ENCODE measurements at regions not wholly inside any gene's neighbourhood (a gene's known extent, or its start where the extent isn't known, plus 50 kb on each side); places are given as distances from the start of the nearest gene placed in this dataset.

GRCh38 chr9:18014556-18014955 lies 435.7 kb downstream of the SH3GL2 start:
- DNase-seq: no peak
- Histone ChIP-seq H3K27me3 (ENCODE audit: control insufficient read depth in 3 of 3, insufficient read depth in 3 of 3, low read length in 3 of 3) (no peaks in the 10 kb centered on the region), H3K4me1 (ENCODE audit: control insufficient read depth in 3 of 3, insufficient read depth in 2 of 3, low read depth in 1 of 3, low read length in 2 of 3) (no peaks in the 10 kb centered on the region), H3K4me3 (ENCODE audit: low read depth in 1 of 3, low read length in 3 of 3) (no peak overlapping the region), H3K27ac (ENCODE audit: low read depth in 1 of 3, low read length in 2 of 3) (no peak overlapping the region), H3K9me3 (ENCODE audit: control insufficient read depth in 2 of 2, insufficient read depth in 1 of 2, low read depth in 1 of 2, low read length in 1 of 2) (peaks cover 0 to 5% of the 10 kb centered on the region in 2 donors), H3K36me3 (ENCODE audit: control insufficient read depth in 3 of 3, insufficient read depth in 2 of 3, low read depth in 1 of 3, low read length in 3 of 3) (no peaks in the 10 kb centered on the region)
- 75 to 95% (median 81%) methylated on average over 3 of the region's 3 CpGs for WGBS, 3 donors
- no peak for FAIRE-seq

- 86 to 100% (median 100%) methylated on average over 1 of the region's 1 CpG for WGBS, 3 donors
- H3K27me3 ChIP-seq (ENCODE audit: control insufficient read depth in 3 of 3, insufficient read depth in 3 of 3, low read length in 3 of 3): no peaks in the 10 kb centered on the region
- no peaks in the 10 kb centered on the region for H3K36me3 ChIP-seq (ENCODE audit: control insufficient read depth in 3 of 3, insufficient read depth in 2 of 3, low read depth in 1 of 3, low read length in 3 of 3)
- FAIRE-seq (no peak), DNase-seq (no peak)
- no peak overlapping the region for H3K27ac ChIP-seq (ENCODE audit: low read depth in 1 of 3, low read length in 2 of 3)
- H3K4me3 ChIP-seq (ENCODE audit: low read depth in 1 of 3, low read length in 3 of 3): no peak overlapping the region
- H3K9me3 ChIP-seq (ENCODE audit: control insufficient read depth in 2 of 2, insufficient read depth in 1 of 2, low read depth in 1 of 2, low read length in 1 of 2): peaks cover 0 to 5% of the 10 kb centered on the region in 2 donors
- no peaks in the 10 kb centered on the region for H3K4me1 ChIP-seq (ENCODE audit: control insufficient read depth in 3 of 3, insufficient read depth in 2 of 3, low read depth in 1 of 3, low read length in 2 of 3)
Observed at GRCh38 chr9:18015116-18015515, 436.2 kb downstream of the SH3GL2 start.

DNA sequence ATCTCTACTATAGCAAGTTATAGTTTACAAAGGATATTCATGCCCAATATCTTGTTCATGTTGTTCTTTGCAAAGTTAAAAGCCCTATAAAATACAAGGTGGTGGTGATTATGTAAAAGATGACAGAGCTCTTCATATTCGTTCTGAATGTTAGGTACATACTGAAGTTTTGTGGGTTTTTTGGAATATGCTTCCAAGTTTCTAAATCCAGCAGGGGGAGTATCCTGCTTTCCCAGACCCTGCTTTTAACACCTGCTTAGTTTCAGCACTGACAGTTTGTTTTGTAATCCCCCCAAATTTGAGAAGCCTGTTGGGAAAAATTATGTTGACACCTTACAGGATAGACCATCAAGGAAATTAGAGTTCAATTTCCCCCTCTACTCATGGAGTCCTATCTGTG lies 438.3 kb downstream of the SH3GL2 start:
- 55 to 73% (median 62%) methylated on average over 1 of the region's 1 CpG for WGBS, 3 donors
- FAIRE-seq (no peak), DNase-seq (no peak)
- Histone ChIP-seq H3K9me3 (ENCODE audit: control insufficient read depth in 2 of 2, insufficient read depth in 1 of 2, low read depth in 1 of 2, low read length in 1 of 2) (peaks cover 0 to 5% of the 10 kb centered on the region in 2 donors), H3K27me3 (ENCODE audit: control insufficient read depth in 3 of 3, insufficient read depth in 3 of 3, low read length in 3 of 3) (no peaks in the 10 kb centered on the region), H3K4me3 (ENCODE audit: low read depth in 1 of 3, low read length in 3 of 3) (no peak overlapping the region), H3K4me1 (ENCODE audit: control insufficient read depth in 3 of 3, insufficient read depth in 2 of 3, low read depth in 1 of 3, low read length in 2 of 3) (no peaks in the 10 kb centered on the region), H3K27ac (ENCODE audit: low read depth in 1 of 3, low read length in 2 of 3) (no peak overlapping the region), H3K36me3 (ENCODE audit: control insufficient read depth in 3 of 3, insufficient read depth in 2 of 3, low read depth in 1 of 3, low read length in 3 of 3) (no peaks in the 10 kb centered on the region)

DNA sequence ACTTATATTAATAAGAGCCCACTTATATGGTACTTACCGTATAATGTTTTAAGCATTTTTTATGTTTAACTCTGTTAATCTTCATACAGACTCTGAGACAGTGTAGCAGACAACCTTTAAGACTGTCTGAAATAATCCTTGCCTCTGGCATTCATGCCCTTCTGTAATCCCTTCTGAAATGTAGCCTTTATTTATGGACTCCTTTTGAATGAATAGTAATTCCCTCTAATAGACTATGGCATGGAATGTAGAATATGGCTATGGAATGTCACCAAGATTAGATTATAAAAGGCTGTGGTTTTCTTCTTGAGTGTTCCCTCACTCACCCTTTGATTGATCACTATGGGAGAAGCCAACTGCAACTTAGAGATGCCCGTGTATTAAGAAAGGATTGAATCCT lies 439.4 kb downstream of the SH3GL2 start:
- Histone ChIP-seq H3K27me3 (ENCODE audit: control insufficient read depth in 3 of 3, insufficient read depth in 3 of 3, low read length in 3 of 3) (no peaks in the 10 kb centered on the region), H3K36me3 (ENCODE audit: control insufficient read depth in 3 of 3, insufficient read depth in 2 of 3, low read depth in 1 of 3, low read length in 3 of 3) (no peaks in the 10 kb centered on the region), H3K9me3 (ENCODE audit: control insufficient read depth in 2 of 2, insufficient read depth in 1 of 2, low read depth in 1 of 2, low read length in 1 of 2) (peaks cover 0 to 5% of the 10 kb centered on the region in 2 donors), H3K4me1 (ENCODE audit: control insufficient read depth in 3 of 3, insufficient read depth in 2 of 3, low read depth in 1 of 3, low read length in 2 of 3) (no peaks in the 10 kb centered on the region), H3K27ac (ENCODE audit: low read depth in 1 of 3, low read length in 2 of 3) (no peak overlapping the region), H3K4me3 (ENCODE audit: low read depth in 1 of 3, low read length in 3 of 3) (no peak overlapping the region)
- 53 to 61% (median 59%) methylated on average over 2 of the region's 2 CpGs for WGBS, 3 donors
- no peak for DNase-seq
- no peak for FAIRE-seq

- Histone ChIP-seq H3K4me3 (ENCODE audit: low read depth in 1 of 3, low read length in 3 of 3) (no peak overlapping the region), H3K36me3 (ENCODE audit: control insufficient read depth in 3 of 3, insufficient read depth in 2 of 3, low read depth in 1 of 3, low read length in 3 of 3) (no peaks in the 10 kb centered on the region), H3K9me3 (ENCODE audit: control insufficient read depth in 2 of 2, insufficient read depth in 1 of 2, low read depth in 1 of 2, low read length in 1 of 2) (peaks cover 0 to 5% of the 10 kb centered on the region in 2 donors), H3K27ac (ENCODE audit: low read depth in 1 of 3, low read length in 2 of 3) (no peak overlapping the region), H3K4me1 (ENCODE audit: control insufficient read depth in 3 of 3, insufficient read depth in 2 of 3, low read depth in 1 of 3, low read length in 2 of 3) (no peaks in the 10 kb centered on the region), H3K27me3 (ENCODE audit: control insufficient read depth in 3 of 3, insufficient read depth in 3 of 3, low read length in 3 of 3) (no peaks in the 10 kb centered on the region)
- DNase-seq (peak in 1 of 2 donors; percentile 34), FAIRE-seq (no peak)
- 16 to 54% (median 33%) methylated on average over 2 of the region's 2 CpGs for WGBS, 3 donors
Observed at GRCh38 chr9:18018661-18019060, 439.8 kb downstream of the SH3GL2 start.

GRCh38 chr9:18020121-18020745 lies 441.4 kb downstream of the SH3GL2 start:
- H3K27me3 ChIP-seq (ENCODE audit: control insufficient read depth in 3 of 3, insufficient read depth in 3 of 3, low read length in 3 of 3): no peaks in the 10 kb centered on the region
- no peaks in the 10 kb centered on the region for H3K4me1 ChIP-seq (ENCODE audit: control insufficient read depth in 3 of 3, insufficient read depth in 2 of 3, low read depth in 1 of 3, low read length in 2 of 3)
- no peak for DNase-seq
- 72 to 83% (median 78%) methylated on average over 6 of the region's 6 CpGs for WGBS, 3 donors
- H3K36me3 ChIP-seq (ENCODE audit: control insufficient read depth in 3 of 3, insufficient read depth in 2 of 3, low read depth in 1 of 3, low read length in 3 of 3): no peaks in the 10 kb centered on the region
- no peak overlapping the region for H3K4me3 ChIP-seq (ENCODE audit: low read depth in 1 of 3, low read length in 3 of 3)
- FAIRE-seq: no peak
- H3K27ac ChIP-seq (ENCODE audit: low read depth in 1 of 3, low read length in 2 of 3): no peak overlapping the region
- H3K9me3 ChIP-seq (ENCODE audit: control insufficient read depth in 2 of 2, insufficient read depth in 1 of 2, low read depth in 1 of 2, low read length in 1 of 2): peaks cover 0 to 5% of the 10 kb centered on the region in 2 donors

DNA sequence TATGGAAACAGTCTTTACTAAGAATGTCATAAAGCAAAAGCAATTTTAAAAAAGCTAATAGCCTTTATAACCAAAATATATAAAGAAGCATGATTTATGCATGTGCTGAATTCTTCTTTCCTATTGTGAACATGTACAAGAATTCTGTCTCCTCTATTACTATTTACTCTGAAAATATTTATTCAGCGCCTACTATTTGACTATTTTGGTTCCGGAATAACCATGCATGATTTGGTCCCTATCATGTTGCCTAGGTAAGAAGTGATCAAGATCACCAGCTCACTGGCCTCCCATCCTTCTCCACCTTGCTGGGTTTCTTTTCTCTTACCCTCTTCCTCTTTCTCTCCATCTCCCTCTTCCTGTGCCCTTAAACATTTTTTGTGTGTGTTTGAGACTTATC lies 443.8 kb downstream of the SH3GL2 start:
- H3K27ac ChIP-seq (ENCODE audit: low read depth in 1 of 3, low read length in 2 of 3): no peak overlapping the region
- no peak overlapping the region for H3K4me3 ChIP-seq (ENCODE audit: low read depth in 1 of 3, low read length in 3 of 3)
- no peaks in the 10 kb centered on the region for H3K27me3 ChIP-seq (ENCODE audit: control insufficient read depth in 3 of 3, insufficient read depth in 3 of 3, low read length in 3 of 3)
- FAIRE-seq (no peak), DNase-seq (no peak)
- H3K4me1 ChIP-seq (ENCODE audit: control insufficient read depth in 3 of 3, insufficient read depth in 2 of 3, low read depth in 1 of 3, low read length in 2 of 3): no peaks in the 10 kb centered on the region
- WGBS, 3 donors: 92 to 95% (median 93%) methylated on average over 2 of the region's 2 CpGs
- H3K9me3 ChIP-seq (ENCODE audit: control insufficient read depth in 2 of 2, insufficient read depth in 1 of 2, low read depth in 1 of 2, low read length in 1 of 2): peaks cover 0 to 5% of the 10 kb centered on the region in 2 donors
- no peaks in the 10 kb centered on the region for H3K36me3 ChIP-seq (ENCODE audit: control insufficient read depth in 3 of 3, insufficient read depth in 2 of 3, low read depth in 1 of 3, low read length in 3 of 3)

- H3K36me3 ChIP-seq (ENCODE audit: control insufficient read depth in 3 of 3, insufficient read depth in 2 of 3, low read depth in 1 of 3, low read length in 3 of 3): no peaks in the 10 kb centered on the region
- H3K4me1 ChIP-seq (ENCODE audit: control insufficient read depth in 3 of 3, insufficient read depth in 2 of 3, low read depth in 1 of 3, low read length in 2 of 3): no peaks in the 10 kb centered on the region
- DNase-seq (no peak), FAIRE-seq (no peak)
- peaks cover 0 to 5% of the 10 kb centered on the region in 2 donors for H3K9me3 ChIP-seq (ENCODE audit: control insufficient read depth in 2 of 2, insufficient read depth in 1 of 2, low read depth in 1 of 2, low read length in 1 of 2)
- H3K27me3 ChIP-seq (ENCODE audit: control insufficient read depth in 3 of 3, insufficient read depth in 3 of 3, low read length in 3 of 3): no peaks in the 10 kb centered on the region
- WGBS, 3 donors: 79 to 89% (median 88%) methylated on average over 3 of the region's 3 CpGs
- no peak overlapping the region for H3K4me3 ChIP-seq (ENCODE audit: low read depth in 1 of 3, low read length in 3 of 3)
- no peak overlapping the region for H3K27ac ChIP-seq (ENCODE audit: low read depth in 1 of 3, low read length in 2 of 3)
Observed at GRCh38 chr9:18023332-18023731, 444.5 kb downstream of the SH3GL2 start.

DNA sequence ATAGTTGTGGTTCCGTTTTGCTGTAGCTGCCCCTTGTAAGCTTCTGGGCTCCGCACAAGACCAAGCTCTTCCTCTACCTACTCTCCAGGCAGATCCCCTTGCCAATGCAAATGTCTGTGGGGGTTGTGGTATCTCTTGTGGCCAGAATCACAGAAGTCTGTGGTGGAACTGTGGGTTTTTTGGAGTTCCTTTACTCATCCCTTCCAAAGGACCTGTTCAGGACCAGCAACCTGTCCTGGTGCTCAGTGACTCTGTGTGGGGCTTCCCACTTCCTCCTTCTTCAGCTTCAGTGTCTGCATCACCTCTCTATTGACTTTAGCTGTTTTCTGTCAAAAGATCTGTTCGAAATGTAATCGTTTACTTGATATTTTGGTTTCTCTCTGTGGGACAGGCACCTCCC lies 441.3 kb upstream of the ADAMTSL1 start:
- H3K27me3 ChIP-seq (ENCODE audit: control insufficient read depth in 3 of 3, insufficient read depth in 3 of 3, low read length in 3 of 3): no peaks in the 10 kb centered on the region
- no peak for DNase-seq
- H3K4me1 ChIP-seq (ENCODE audit: control insufficient read depth in 3 of 3, insufficient read depth in 2 of 3, low read depth in 1 of 3, low read length in 2 of 3): no peaks in the 10 kb centered on the region
- 86 to 94% (median 92%) methylated on average over 4 of the region's 4 CpGs for WGBS, 3 donors
- no peak for FAIRE-seq
- H3K27ac ChIP-seq (ENCODE audit: low read depth in 1 of 3, low read length in 2 of 3): no peak overlapping the region
- no peak overlapping the region for H3K4me3 ChIP-seq (ENCODE audit: low read depth in 1 of 3, low read length in 3 of 3)
- no peaks in the 10 kb centered on the region for H3K36me3 ChIP-seq (ENCODE audit: control insufficient read depth in 3 of 3, insufficient read depth in 2 of 3, low read depth in 1 of 3, low read length in 3 of 3)
- H3K9me3 ChIP-seq (ENCODE audit: control insufficient read depth in 2 of 2, insufficient read depth in 1 of 2, low read depth in 1 of 2, low read length in 1 of 2): peaks cover 0 to 10% of the 10 kb centered on the region in 2 donors

All from small intestine (tissue), 7 donors.